Mammary epithelial cell (primary cell): ENCODE measurements at regions not wholly inside any gene's neighbourhood (a gene's known extent, or its start where the extent isn't known, plus 50 kb on each side); places are given as distances from the start of the nearest gene placed in this dataset.

Source experiments
- EZH2 ChIP-seq: IDR thresholded peaks from 2 replicates; pipeline ENCODE4 v1.6.1; 2012; ENCODE audit warnings: low read length, inconsistent platforms, borderline replicate concordance
- TF ChIP-seq, protein P1 (sequence below), 2 donors: IDR thresholded peaks in 1 of 2; conservative IDR thresholded peaks in 1 of 2; 2 replicates each; pipeline ENCODE4 v1.5.1; 2011 to 2012; ENCODE audit warnings: inconsistent platforms in 2 of 2, low read length in 2 of 2, mild to moderate bottlenecking in 2 of 2, control low read depth in 1 of 2, low read depth in 1 of 2; ENCODE audit not compliant: insufficient read depth in 1 of 2; ENCODE audit errors: extremely low read depth in 1 of 2

DNA sequence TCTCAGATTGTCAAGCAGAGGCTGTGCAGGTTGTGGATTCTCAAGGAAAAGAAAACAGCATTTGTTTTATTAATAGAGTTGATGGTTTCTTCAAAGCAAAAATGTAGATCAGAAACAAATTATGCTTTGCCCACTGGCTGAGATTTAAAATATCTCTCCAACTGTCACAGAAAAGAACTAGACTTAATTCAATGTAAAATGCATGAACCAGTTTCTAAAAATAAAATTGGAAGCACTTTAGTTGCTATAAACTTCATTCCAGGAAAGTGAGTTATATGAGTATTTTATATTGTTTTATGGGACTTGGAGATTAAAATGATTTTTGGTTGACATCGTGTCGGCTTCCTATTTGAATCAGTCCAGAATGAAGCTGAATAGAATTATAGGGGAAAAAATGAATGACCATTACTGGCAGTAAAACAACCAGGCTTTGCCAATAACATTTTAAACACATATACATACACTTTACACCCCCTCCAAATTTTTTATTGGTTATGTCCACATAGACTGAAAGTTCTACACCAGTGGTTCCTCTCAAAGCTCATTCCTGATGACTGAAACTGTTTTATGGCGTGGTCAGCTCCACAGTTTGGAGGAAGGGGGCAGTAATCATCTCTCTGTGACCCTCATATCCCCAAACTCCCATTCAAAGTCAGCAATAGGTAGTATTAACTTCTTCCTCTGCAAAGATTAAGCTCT lies 55.5 kb upstream of the DAAM1 start:
- TF ChIP-seq, protein P1, sequence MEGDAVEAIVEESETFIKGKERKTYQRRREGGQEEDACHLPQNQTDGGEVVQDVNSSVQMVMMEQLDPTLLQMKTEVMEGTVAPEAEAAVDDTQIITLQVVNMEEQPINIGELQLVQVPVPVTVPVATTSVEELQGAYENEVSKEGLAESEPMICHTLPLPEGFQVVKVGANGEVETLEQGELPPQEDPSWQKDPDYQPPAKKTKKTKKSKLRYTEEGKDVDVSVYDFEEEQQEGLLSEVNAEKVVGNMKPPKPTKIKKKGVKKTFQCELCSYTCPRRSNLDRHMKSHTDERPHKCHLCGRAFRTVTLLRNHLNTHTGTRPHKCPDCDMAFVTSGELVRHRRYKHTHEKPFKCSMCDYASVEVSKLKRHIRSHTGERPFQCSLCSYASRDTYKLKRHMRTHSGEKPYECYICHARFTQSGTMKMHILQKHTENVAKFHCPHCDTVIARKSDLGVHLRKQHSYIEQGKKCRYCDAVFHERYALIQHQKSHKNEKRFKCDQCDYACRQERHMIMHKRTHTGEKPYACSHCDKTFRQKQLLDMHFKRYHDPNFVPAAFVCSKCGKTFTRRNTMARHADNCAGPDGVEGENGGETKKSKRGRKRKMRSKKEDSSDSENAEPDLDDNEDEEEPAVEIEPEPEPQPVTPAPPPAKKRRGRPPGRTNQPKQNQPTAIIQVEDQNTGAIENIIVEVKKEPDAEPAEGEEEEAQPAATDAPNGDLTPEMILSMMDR (conservative IDR thresholded peaks at IDR 0.05 in 1 of 2, IDR thresholded peaks at IDR 0.05 in 1 of 2; ENCODE audit: extremely low read depth in 1 of 2, insufficient read depth in 1 of 2, low read depth in 1 of 2, low read length in 2 of 2): peak in 1 of 2 donors; percentile 4
- TF ChIP-seq EZH2: no peak
